ENCODE measurements at regions not wholly inside any gene's neighbourhood (a gene's known extent, or its start where the extent isn't known, plus 50 kb on each side); places are given as distances from the start of the nearest gene placed in this dataset.

DNA sequence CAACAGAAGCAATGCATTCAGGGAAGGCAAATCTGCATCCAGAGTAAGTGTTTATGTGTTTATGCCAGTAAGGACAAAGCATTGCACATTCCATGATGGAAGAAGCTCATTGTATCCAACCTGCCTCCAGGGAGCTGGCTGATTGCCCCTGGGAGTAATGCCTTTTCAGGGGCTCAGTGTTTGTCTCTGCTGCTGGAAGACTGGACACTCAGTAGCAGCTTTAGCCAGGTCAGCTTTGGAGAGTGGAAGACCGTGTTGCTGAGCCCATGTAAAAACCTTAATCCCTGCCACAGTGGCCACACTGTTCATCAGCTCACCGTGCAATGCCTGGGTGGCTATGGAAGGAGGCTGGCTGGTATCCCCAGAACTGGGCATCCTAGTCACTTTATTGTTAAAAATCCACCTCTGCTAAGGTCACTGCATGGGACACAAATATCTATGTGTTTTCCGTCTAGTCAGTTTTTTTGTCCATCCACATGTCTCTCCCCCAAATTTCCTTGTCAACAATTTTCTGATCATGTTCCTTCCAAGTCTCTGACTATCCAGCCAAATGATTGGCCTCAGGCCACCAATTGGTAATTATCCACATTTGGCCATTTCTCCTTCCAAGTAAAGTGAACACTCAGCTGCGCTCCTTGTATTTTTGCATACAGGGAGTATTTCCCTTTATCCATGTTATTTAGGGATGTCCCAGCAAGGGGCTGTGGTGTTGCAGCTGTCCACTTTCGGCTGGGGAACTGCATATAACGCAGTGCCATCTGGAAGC lies 2044.5 kb upstream of the AGA start:
- 100% methylated on average over 1 of the region's 6 CpGs; no CpG with 5 or more reads in 1 of the 2 experiments for WGBS, 2 experiments (ENCODE audit: extremely low coverage in 2 of 2, insufficient read length in 1 of 2)
- no TSS peak for BruUV-seq (replicated peaks)

More for the DNA sequence above, 2044.5 kb upstream of the AGA start:
- no peak overlapping the region for H3K23ac ChIP-seq (ENCODE audit: low read depth, low read length)
- H2BK5ac ChIP-seq (ENCODE audit: low read depth, low read length, poor library complexity, severe bottlenecking) = no peak overlapping the region
- TF ChIP-seq SMC3 (IDR thresholded peaks at IDR 0.05; ENCODE audit: low read depth, low read length) (no peak), MAZ (IDR thresholded peaks at IDR 0.05; ENCODE audit: borderline replicate concordance, low read depth, low read length) (no peak), RFX5 (IDR thresholded peaks at IDR 0.05; ENCODE audit: low read depth, low read length) (no peak), RAD21 (IDR thresholded peaks at IDR 0.05; ENCODE audit: low read length) (no peak), BHLHE40 (IDR thresholded peaks at IDR 0.05; ENCODE audit: low read depth, low read length) (no peak), RCOR1 (IDR thresholded peaks at IDR 0.05; ENCODE audit: insufficient replicate concordance, low read length) (no peak), NFE2L2 (IDR thresholded peaks at IDR 0.05; ENCODE audit: low read depth, low read length) (no peak), CHD1 (IDR thresholded peaks at IDR 0.05; ENCODE audit: low read depth, low read length) (no peak), FOS (IDR thresholded peaks at IDR 0.05; ENCODE audit: low read depth, low read length) (no peak)
- TF ChIP-seq, protein P1, sequence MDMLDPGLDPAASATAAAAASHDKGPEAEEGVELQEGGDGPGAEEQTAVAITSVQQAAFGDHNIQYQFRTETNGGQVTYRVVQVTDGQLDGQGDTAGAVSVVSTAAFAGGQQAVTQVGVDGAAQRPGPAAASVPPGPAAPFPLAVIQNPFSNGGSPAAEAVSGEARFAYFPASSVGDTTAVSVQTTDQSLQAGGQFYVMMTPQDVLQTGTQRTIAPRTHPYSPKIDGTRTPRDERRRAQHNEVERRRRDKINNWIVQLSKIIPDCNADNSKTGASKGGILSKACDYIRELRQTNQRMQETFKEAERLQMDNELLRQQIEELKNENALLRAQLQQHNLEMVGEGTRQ (IDR thresholded peaks at IDR 0.05; ENCODE audit: low read depth, low read length) = no peak
- TF ChIP-seq, protein P2, sequence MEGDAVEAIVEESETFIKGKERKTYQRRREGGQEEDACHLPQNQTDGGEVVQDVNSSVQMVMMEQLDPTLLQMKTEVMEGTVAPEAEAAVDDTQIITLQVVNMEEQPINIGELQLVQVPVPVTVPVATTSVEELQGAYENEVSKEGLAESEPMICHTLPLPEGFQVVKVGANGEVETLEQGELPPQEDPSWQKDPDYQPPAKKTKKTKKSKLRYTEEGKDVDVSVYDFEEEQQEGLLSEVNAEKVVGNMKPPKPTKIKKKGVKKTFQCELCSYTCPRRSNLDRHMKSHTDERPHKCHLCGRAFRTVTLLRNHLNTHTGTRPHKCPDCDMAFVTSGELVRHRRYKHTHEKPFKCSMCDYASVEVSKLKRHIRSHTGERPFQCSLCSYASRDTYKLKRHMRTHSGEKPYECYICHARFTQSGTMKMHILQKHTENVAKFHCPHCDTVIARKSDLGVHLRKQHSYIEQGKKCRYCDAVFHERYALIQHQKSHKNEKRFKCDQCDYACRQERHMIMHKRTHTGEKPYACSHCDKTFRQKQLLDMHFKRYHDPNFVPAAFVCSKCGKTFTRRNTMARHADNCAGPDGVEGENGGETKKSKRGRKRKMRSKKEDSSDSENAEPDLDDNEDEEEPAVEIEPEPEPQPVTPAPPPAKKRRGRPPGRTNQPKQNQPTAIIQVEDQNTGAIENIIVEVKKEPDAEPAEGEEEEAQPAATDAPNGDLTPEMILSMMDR (conservative IDR thresholded peaks at IDR 0.05; ENCODE audit: low read depth, low read length) = no peak
- no peak overlapping the region for H3K4me3 ChIP-seq (ENCODE audit: insufficient read depth, low read depth, low read length)
- H3K18ac ChIP-seq (ENCODE audit: low read depth, low read length) = no peak overlapping the region
- H3K4me2 ChIP-seq (ENCODE audit: low read depth, low read length) = no peak overlapping the region
- H3K27ac ChIP-seq (ENCODE audit: insufficient read depth, low read length) = no peak overlapping the region
- no peak overlapping the region for H4K8ac ChIP-seq (ENCODE audit: low read depth in 2 of 2, low read length in 2 of 2)
- no peaks in the 10 kb centered on the region for H3K79me1 ChIP-seq (ENCODE audit: low read depth in 1 of 2, low read length in 2 of 2)
- ChIA-PET CTCF (no interaction called here), POLR2A (ENCODE audit: unreplicated experiment) (no interaction called here)
- H3K4me1 ChIP-seq (ENCODE audit: control insufficient read depth, insufficient read depth, low read length) = no peaks in the 10 kb centered on the region
- intact Hi-C loops (cut with micrococcal nuclease) (no loop called here), in situ Hi-C loops (cut with MboI; ENCODE audit: low sequenced_read_pairs) (no loop called here), dilution Hi-C loops (cut with HindIII; ENCODE audit: low sequenced_read_pairs, unreplicated experiment) (no loop called here)
- no peaks in the 10 kb centered on the region for H3K9me3 ChIP-seq (ENCODE audit: control insufficient read depth, insufficient read depth, low read length)
- H3K56ac ChIP-seq (ENCODE audit: extremely low read depth, insufficient read depth, low read length) = no peak overlapping the region
- no peak overlapping the region for H3K4ac ChIP-seq (ENCODE audit: low read depth, low read length)
- H4K91ac ChIP-seq (ENCODE audit: insufficient read depth, low read depth, low read length) = no peak overlapping the region
- H3K9ac ChIP-seq (ENCODE audit: low read depth, low read length) = no peak overlapping the region
- no peak overlapping the region for H4K5ac ChIP-seq (ENCODE audit: low read depth, low read length)
- H2BK120ac ChIP-seq (ENCODE audit: low read depth, low read length) = no peak overlapping the region
- H2BK20ac ChIP-seq (ENCODE audit: low read depth, low read length) = no peak overlapping the region
- no peak overlapping the region for H2AFZ ChIP-seq (replicated peaks; ENCODE audit: low read length, poor library complexity)
- H3K27me3 ChIP-seq (ENCODE audit: control insufficient read depth, insufficient read depth, low read length) = no peaks in the 10 kb centered on the region
- no peak overlapping the region for H2BK15ac ChIP-seq (ENCODE audit: low read depth, low read length)
- no peak overlapping the region for H3K14ac ChIP-seq (replicated peaks; ENCODE audit: low read depth, low read length)
- H2AK5ac ChIP-seq (ENCODE audit: low read depth, low read length) = no peak overlapping the region
- DNase-seq (no peak), ATAC-seq (ENCODE audit: low read depth) (no peak)
- H3K9me1 ChIP-seq (ENCODE audit: insufficient read depth, low read length) = no peaks in the 10 kb centered on the region
- no peaks in the 10 kb centered on the region for H4K20me1 ChIP-seq (ENCODE audit: insufficient read depth, low read length)
- H2AK9ac ChIP-seq (replicated peaks; ENCODE audit: low read depth, low read length, poor library complexity) = no peak overlapping the region
- H3K36me3 ChIP-seq (ENCODE audit: control insufficient read depth, insufficient read depth, low read length) = no peaks in the 10 kb centered on the region

Measured in IMR-90 (cell line).